Neural progenitor cell (in vitro differentiated cells): ENCODE measurements at regions not wholly inside any gene's neighbourhood (a gene's known extent, or its start where the extent isn't known, plus 50 kb on each side); places are given as distances from the start of the nearest gene placed in this dataset.

Experiments used
- EZH2 ChIP-seq: fragments of 200-600 bp; sonication (generic); IDR thresholded peaks from 2 replicates; pipeline ENCODE4 v1.6.1; 2017; ENCODE audit warnings: antibody characterized with exemption, mild to moderate bottlenecking, moderate library complexity
- EZH2phosphoT487 ChIP-seq: fragments of 200-600 bp; sonication (generic); IDR thresholded peaks from 2 replicates; pipeline ENCODE4 v1.6.1; 2017; ENCODE audit warnings: antibody characterized with exemption
- TF ChIP-seq, protein P1 (sequence below): fragments of 200-600 bp; sonication (generic); IDR thresholded peaks from 2 replicates; pipeline ENCODE4 v1.5.1; 2017; ENCODE audit warnings: antibody characterized with exemption, mild to moderate bottlenecking

DNA sequence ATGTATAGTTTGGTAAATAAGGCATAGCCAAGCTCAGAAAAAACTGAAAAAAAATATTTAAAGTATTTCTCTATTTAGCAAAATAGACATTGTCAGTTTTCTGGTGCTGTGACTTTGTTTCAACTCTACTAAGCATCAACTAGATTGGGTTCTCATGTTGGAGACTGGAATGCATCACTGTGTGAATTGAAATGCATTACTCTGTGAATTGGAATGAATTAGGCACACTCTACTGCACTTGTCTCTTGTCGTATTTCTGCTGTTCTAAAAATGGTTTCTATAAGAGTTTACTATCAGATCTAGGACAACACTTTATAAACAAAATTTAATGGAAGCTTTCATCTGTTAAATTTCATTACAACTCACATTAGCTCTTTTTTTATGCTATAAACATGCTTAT lies 1772.2 kb downstream of the MAT2B start:
- TF ChIP-seq, protein P1, sequence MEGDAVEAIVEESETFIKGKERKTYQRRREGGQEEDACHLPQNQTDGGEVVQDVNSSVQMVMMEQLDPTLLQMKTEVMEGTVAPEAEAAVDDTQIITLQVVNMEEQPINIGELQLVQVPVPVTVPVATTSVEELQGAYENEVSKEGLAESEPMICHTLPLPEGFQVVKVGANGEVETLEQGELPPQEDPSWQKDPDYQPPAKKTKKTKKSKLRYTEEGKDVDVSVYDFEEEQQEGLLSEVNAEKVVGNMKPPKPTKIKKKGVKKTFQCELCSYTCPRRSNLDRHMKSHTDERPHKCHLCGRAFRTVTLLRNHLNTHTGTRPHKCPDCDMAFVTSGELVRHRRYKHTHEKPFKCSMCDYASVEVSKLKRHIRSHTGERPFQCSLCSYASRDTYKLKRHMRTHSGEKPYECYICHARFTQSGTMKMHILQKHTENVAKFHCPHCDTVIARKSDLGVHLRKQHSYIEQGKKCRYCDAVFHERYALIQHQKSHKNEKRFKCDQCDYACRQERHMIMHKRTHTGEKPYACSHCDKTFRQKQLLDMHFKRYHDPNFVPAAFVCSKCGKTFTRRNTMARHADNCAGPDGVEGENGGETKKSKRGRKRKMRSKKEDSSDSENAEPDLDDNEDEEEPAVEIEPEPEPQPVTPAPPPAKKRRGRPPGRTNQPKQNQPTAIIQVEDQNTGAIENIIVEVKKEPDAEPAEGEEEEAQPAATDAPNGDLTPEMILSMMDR: no peak
- TF ChIP-seq EZH2phosphoT487 (no peak), EZH2 (no peak)
